Glutamatergic neuron (in vitro differentiated cells): ENCODE measurements at regions not wholly inside any gene's neighbourhood (a gene's known extent, or its start where the extent isn't known, plus 50 kb on each side); places are given as distances from the start of the nearest gene placed in this dataset.

ENCODE experiments used
- DNase-seq: peaks from one replicate; pipeline ENCODE4 v3.0.0; 2022
- H3K27ac Mint-ChIP-seq: one replicate; pipeline ENCODE4 v1.8.0; 2020; ENCODE audit warnings: mild to moderate bottlenecking, mixed read lengths, inconsistent platforms; ENCODE audit not compliant: unreplicated experiment
- H3K27me3 Mint-ChIP-seq: one replicate; pipeline ENCODE4 v1.8.0; 2020; ENCODE audit warnings: mild to moderate bottlenecking, moderate library complexity, mixed read lengths, inconsistent platforms; ENCODE audit not compliant: unreplicated experiment
- H3K36me3 Mint-ChIP-seq: one replicate; pipeline ENCODE4 v1.8.0; 2020; ENCODE audit warnings: mild to moderate bottlenecking, mixed read lengths, inconsistent platforms; ENCODE audit not compliant: unreplicated experiment
- H3K4me1 Mint-ChIP-seq: one replicate; pipeline ENCODE4 v1.8.0; 2020; ENCODE audit warnings: mild to moderate bottlenecking, low read depth, mixed read lengths, inconsistent platforms; ENCODE audit not compliant: unreplicated experiment
- H3K4me3 Mint-ChIP-seq: one replicate; pipeline ENCODE4 v1.8.0; 2020; ENCODE audit warnings: mild to moderate bottlenecking, mixed read lengths, inconsistent platforms; ENCODE audit not compliant: unreplicated experiment
- H3K9me3 Mint-ChIP-seq: one replicate; pipeline ENCODE4 v1.8.0; 2020; ENCODE audit warnings: mild to moderate bottlenecking, moderate library complexity, mixed read lengths, inconsistent platforms; ENCODE audit not compliant: unreplicated experiment
- TF ChIP-seq, protein P1 (sequence below): fragments of 200-600 bp; sonication (generic); IDR thresholded peaks from one replicate; pipeline ENCODE4 v1.5.0; 2021; ENCODE audit not compliant: partially characterized antibody, unreplicated experiment

DNA sequence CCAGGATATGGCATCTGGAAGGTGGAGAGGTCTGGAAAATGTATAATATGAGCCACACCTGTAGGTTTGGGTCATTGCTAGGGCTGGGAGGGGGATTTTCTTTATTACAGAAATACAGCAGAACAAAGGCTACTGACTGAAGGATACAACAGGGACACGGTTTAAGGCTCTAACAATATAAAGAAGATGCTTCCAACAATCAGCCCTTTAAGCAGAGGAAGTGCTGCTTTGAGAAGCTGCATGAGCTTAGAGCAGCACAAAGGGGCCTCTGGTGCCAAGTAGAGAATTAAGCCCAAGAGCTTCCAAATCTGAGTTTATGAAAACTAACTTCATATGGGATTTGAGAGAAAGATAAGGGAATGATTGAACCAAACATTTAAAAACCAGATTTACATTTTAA is 174.5 kb upstream of the RMP24 start:
- peaks cover 2% of the 10 kb centered on the region for H3K9me3 Mint-ChIP-seq
- no peaks in the 10 kb centered on the region for H3K36me3 Mint-ChIP-seq
- no peaks in the 10 kb centered on the region for H3K4me1 Mint-ChIP-seq
- no peak overlapping the region for H3K4me3 Mint-ChIP-seq
- H3K27ac Mint-ChIP-seq: no peak overlapping the region
- DNase-seq: no peak
- H3K27me3 Mint-ChIP-seq: no peaks in the 10 kb centered on the region
- TF ChIP-seq, protein P1, sequence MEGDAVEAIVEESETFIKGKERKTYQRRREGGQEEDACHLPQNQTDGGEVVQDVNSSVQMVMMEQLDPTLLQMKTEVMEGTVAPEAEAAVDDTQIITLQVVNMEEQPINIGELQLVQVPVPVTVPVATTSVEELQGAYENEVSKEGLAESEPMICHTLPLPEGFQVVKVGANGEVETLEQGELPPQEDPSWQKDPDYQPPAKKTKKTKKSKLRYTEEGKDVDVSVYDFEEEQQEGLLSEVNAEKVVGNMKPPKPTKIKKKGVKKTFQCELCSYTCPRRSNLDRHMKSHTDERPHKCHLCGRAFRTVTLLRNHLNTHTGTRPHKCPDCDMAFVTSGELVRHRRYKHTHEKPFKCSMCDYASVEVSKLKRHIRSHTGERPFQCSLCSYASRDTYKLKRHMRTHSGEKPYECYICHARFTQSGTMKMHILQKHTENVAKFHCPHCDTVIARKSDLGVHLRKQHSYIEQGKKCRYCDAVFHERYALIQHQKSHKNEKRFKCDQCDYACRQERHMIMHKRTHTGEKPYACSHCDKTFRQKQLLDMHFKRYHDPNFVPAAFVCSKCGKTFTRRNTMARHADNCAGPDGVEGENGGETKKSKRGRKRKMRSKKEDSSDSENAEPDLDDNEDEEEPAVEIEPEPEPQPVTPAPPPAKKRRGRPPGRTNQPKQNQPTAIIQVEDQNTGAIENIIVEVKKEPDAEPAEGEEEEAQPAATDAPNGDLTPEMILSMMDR: no peak

DNA sequence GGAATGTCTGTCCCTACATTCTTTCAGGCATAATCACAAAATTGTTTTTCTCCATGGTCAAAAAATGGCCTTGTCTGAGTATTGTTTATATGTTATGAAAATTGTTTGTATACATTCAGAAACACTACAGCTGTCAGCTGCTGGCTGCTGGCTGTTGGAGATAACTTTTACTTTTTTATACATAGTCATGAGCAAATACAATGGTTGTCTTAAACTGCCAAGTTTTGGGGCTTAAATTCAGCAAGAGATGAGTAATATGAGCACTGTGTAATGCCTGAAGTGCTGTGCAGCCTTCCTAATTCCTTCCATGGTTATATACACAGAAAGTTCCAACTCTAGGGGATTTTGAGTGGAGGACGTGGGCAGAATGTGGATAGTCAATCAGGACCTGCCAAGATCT is 168.9 kb upstream of the RMP24 start:
- Mint-ChIP-seq H3K27ac (no peak overlapping the region), H3K9me3 (peaks cover 8% of the 10 kb centered on the region), H3K4me1 (peaks cover 13% of the 10 kb centered on the region), H3K4me3 (no peak overlapping the region), H3K27me3 (peaks cover 6% of the 10 kb centered on the region), H3K36me3 (no peaks in the 10 kb centered on the region)
- DNase-seq: no peak
- TF ChIP-seq, protein P1: no peak

DNA sequence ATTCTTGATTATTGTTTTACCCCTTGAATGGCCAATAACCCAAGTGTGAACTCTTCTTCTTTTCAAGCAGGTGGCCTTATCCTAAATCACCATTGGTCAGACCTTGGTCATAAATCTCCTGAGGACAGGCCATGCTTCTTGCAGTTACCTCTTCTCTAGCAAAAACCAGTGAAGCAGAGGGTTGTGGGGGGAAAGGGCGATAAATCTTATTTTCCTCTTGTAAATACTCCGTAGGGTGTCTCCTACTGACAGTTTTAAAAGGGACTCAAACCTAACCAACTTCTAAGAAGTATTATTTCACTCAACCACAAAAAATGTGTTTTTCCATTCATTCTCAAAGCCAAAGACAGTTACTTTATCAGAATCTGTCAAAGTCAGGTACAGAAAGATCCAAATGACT is 168.1 kb upstream of the RMP24 start:
- DNase-seq: no peak

DNA sequence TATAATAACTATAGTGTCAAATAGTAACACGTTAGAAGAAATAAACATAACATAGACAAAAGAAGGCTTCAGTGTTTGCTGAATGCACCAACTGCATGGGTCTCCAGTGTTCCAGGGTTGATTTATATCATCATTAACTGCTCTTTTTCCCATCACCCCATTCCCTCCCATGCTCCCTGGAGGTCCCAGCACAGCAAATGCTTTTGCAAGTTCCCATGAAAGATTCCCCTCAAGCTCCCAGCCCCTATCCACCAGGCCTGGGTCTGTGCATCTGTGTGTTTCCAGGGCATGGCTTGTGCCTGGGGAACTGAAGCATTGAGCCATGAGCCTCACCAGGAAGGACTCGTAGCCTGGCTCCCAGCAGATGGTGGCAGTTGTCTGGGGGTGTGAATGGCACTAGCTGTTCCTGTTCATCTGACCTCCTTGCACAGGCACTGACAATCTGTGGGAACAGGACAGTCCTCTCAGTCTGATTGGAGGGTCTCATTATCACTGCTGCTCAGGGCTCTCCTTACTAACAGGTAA is 164.6 kb upstream of the RMP24 start:
- peak; percentile 63 for DNase-seq
- no peaks in the 10 kb centered on the region for H3K36me3 Mint-ChIP-seq
- H3K27ac Mint-ChIP-seq: peak overlapping the region; percentile 84
- TF ChIP-seq, protein P1: no peak
- H3K27me3 Mint-ChIP-seq: peaks cover 6% of the 10 kb centered on the region
- H3K9me3 Mint-ChIP-seq: peaks cover 10% of the 10 kb centered on the region
- H3K4me3 Mint-ChIP-seq: peak overlapping the region; percentile 18
- peaks cover 17% of the 10 kb centered on the region for H3K4me1 Mint-ChIP-seq

More for the DNA sequence above, 168.1 kb upstream of the RMP24 start:
- Mint-ChIP-seq H3K4me1 (peaks cover 15% of the 10 kb centered on the region), H3K9me3 (peaks cover 8% of the 10 kb centered on the region), H3K36me3 (no peaks in the 10 kb centered on the region), H3K27me3 (peaks cover 6% of the 10 kb centered on the region), H3K27ac (no peak overlapping the region), H3K4me3 (no peak overlapping the region)
- TF ChIP-seq, protein P1: no peak

DNA sequence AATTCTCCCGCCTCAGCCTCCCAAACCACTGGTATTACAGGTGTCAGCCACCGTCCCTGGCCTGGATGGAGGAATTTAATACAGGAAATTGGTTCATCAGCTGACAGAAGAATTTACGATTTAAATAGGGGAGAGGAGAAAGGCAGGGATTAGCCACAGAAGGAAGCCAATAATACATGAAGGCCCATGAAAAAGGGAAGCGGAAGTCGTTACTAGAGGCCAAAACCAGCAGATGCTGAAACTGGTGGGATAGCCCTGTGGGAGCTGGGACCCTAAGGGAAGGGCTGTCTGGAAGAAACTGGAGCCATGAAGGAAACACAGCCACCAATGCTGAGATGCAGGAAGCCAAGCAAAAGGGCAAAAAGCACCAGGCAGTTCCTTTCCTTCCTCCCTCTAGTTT is 163.7 kb upstream of the RMP24 start:
- no peak for DNase-seq

More for the DNA sequence above, 163.7 kb upstream of the RMP24 start:
- Mint-ChIP-seq H3K36me3 (peaks cover 6% of the 10 kb centered on the region), H3K27ac (no peak overlapping the region), H3K27me3 (peaks cover 6% of the 10 kb centered on the region), H3K4me1 (peaks cover 17% of the 10 kb centered on the region), H3K4me3 (no peak overlapping the region), H3K9me3 (peaks cover 10% of the 10 kb centered on the region)
- TF ChIP-seq, protein P1: no peak
